Pancreas (tissue), 10 donors: ENCODE measurements at regions not wholly inside any gene's neighbourhood (a gene's known extent, or its start where the extent isn't known, plus 50 kb on each side); places are given as distances from the start of the nearest gene placed in this dataset.

Experiments
- ATAC-seq, 4 donors: fragments of 200-7000 bp; cut with Tn5 transposase; one replicate each; pipeline versions ENCODE4 v1.8.0 to v1.9.1; 2020; ENCODE audit warnings: mild to moderate bottlenecking in 4 of 4, moderate library complexity in 4 of 4
- DNase-seq, 6 donors: peaks; one replicate each; pipeline ENCODE4 v3.0.0-alpha.2; 2020
- FAIRE-seq: peaks from 2 replicates; lab custom pipeline; 2012; peaks lifted over from hg19 to GRCh38; lab: Jason Lieb, UNC
- H3K27ac ChIP-seq, 4 donors: fragments of 200-600 bp; sonication (generic); 1 replicate in 3 of 4; 2 replicates in 1 of 4; pipeline versions ENCODE4 v1.5.0 to v1.8.0; 2020
- H3K27me3 ChIP-seq, 4 donors: fragments of 200-600 bp; one replicate each; pipeline ENCODE4 v1.8.0; 2021
- H3K36me3 ChIP-seq, 3 donors: fragments of 200-600 bp; sonication (generic) in 1 of 3; one replicate each; pipeline versions ENCODE4 v1.5.0 to v1.8.0; 2020 to 2021
- H3K4me1 ChIP-seq, 3 donors: fragments of 200-600 bp; one replicate each; pipeline ENCODE4 v1.8.0; 2021
- H3K4me3 ChIP-seq, 4 donors: fragments of 200-600 bp; sonication (generic) in 2 of 4; one replicate each; pipeline versions ENCODE4 v1.5.0 to v1.8.0; 2020 to 2021
- H3K9me3 ChIP-seq, 4 donors: fragments of 200-600 bp; one replicate each; pipeline ENCODE4 v1.8.0; 2021
- WGBS, 2 donors: extraction: QIAGEN DNeasy Blood & Tissue Kit; methylation state at CpG; one replicate each; pipeline ENCODE4 v1.1.7; 2013; 5-methylcytosine and 5-hydroxymethylcytosine counted together
- intact Hi-C, 3 donors: fragments of 100-400 bp; cut with DNase I; formaldehyde crosslinking; loops; one replicate each; pipeline versions ENCODE4 v1.11.1 to v1.14.2; 2022
- TF ChIP-seq, protein P1 (sequence below), 4 donors: fragments of 200-600 bp; sonication (generic) in 3 of 4; IDR thresholded peaks; one replicate each; pipeline versions ENCODE4 v1.5.0 to v1.8.0; 2021; ENCODE audit warnings: antibody characterized with exemption in 4 of 4
- donor health status: healthy with polysubstance abuse.
- donor health status: DM: no; HTN: no; CAD: no; lungs with moderate emphysema.
- donor health status: DM: no; HTN: no; CAD: no.
- donor health status: control.
- donor health status: control.
- donor health status: Bipolar disorder and iron deficiency.
- donor health status: DM: yes; HTN: yes; CAD: no.
- donor health status: DM: no; HTN: no; CAD: no.
- donor health status: DM: no; HTN: no; CAD: no.
- donor health status: DM: yes; HTN: yes; CAD: no.

DNA sequence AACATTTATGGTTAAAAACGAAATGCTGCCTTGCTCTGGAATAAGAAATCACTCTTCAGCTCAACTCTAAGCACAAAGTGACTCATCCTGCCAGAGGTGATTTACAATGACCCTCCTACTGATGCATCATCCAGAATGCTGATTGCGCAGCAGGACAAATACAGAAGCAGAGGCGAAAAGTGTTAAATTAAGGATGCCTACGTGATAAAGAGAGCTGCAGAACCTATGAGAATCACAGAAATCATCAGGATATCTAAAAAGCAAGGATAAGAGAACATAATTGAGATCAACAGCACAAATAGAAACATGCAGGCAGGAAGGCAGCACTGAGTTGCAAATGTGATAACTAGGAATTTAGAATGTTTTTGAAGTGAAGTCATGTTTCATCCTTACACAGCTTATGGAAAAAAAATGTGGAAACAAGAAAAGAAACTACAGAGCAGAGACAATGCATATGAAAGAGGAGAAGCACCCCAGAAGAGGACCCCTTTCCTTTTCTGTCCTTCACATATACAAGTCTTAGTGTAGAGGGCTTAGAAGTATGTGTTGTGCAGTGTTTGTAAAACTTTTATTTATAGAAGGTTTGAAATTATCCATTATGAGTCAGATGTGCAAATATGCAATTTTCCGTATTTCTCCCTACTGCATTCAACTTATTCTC lies 188.4 kb downstream of the SLC7A11 start:
- FAIRE-seq (no peak), ATAC-seq (peak in 2 of 4 donors; percentile 43 to 64)

DNA sequence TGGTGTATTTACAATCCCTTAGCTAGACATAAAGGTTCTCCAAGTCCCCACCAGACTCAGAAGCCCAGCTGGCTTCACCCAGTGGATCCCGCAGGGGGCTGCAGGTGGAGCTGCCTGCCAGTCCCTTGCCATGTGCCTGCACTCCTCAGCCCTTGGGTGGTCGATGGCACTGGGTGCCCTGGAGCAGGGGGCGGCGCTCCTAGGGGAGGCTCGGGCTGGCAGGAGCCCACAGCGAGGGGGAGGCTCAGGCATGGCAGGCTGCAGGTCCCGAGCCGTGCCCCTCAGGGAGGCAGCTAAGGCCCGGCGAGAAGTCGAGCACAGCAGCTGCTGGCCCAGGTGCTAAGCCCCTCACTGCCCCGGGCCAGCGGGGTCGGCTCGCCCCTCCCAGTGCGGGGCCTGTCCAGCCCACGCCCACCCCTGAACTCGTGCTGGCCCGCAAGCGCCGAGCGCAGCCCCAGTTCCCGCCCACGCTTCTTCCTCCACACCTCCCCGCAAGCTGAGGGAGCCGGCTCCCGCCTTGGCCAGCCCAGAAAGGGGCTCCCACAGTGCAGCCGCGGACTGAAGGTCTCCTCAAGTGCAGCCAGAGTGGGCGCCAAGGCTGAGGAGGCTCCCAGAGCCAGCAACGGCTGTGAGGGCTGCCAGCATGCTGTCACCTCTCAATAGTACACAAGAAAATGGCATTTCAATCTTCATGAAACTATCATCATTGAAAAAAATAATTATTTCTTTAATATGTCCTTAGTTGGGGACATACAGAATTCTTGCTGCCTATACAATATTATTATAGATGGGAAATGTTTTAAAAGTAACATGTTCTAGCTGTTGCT lies 189.1 kb downstream of the SLC7A11 start:
- TF ChIP-seq, protein P1, sequence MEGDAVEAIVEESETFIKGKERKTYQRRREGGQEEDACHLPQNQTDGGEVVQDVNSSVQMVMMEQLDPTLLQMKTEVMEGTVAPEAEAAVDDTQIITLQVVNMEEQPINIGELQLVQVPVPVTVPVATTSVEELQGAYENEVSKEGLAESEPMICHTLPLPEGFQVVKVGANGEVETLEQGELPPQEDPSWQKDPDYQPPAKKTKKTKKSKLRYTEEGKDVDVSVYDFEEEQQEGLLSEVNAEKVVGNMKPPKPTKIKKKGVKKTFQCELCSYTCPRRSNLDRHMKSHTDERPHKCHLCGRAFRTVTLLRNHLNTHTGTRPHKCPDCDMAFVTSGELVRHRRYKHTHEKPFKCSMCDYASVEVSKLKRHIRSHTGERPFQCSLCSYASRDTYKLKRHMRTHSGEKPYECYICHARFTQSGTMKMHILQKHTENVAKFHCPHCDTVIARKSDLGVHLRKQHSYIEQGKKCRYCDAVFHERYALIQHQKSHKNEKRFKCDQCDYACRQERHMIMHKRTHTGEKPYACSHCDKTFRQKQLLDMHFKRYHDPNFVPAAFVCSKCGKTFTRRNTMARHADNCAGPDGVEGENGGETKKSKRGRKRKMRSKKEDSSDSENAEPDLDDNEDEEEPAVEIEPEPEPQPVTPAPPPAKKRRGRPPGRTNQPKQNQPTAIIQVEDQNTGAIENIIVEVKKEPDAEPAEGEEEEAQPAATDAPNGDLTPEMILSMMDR (IDR thresholded peaks at IDR 0.05): no peak
- no peaks in the 10 kb centered on the region for H3K36me3 ChIP-seq
- no peak overlapping the region for H3K27ac ChIP-seq
- DNase-seq (peak in 1 of 6 donors; percentile 45), FAIRE-seq (no peak), ATAC-seq (no peak)
- 87 to 92% methylated on average over 30 to 31 of the region's 31 CpGs for WGBS, 2 donors
- no peaks in the 10 kb centered on the region for H3K4me1 ChIP-seq
- no peaks in the 10 kb centered on the region for H3K27me3 ChIP-seq
- no peak overlapping the region for H3K4me3 ChIP-seq
- no peaks in the 10 kb centered on the region for H3K9me3 ChIP-seq
- intact Hi-C loops: no loop called here

More for the DNA sequence above, 188.4 kb downstream of the SLC7A11 start:
- DNase-seq: no peak
- Histone ChIP-seq H3K27ac (no peak overlapping the region), H3K9me3 (no peaks in the 10 kb centered on the region), H3K4me1 (no peaks in the 10 kb centered on the region), H3K36me3 (no peaks in the 10 kb centered on the region), H3K4me3 (no peak overlapping the region), H3K27me3 (no peaks in the 10 kb centered on the region)
- intact Hi-C loops: no loop called here
- WGBS, 2 donors: 51 to 64% methylated on average over 5 of the region's 5 CpGs
- TF ChIP-seq, protein P1 (IDR thresholded peaks at IDR 0.05): no peak

DNA sequence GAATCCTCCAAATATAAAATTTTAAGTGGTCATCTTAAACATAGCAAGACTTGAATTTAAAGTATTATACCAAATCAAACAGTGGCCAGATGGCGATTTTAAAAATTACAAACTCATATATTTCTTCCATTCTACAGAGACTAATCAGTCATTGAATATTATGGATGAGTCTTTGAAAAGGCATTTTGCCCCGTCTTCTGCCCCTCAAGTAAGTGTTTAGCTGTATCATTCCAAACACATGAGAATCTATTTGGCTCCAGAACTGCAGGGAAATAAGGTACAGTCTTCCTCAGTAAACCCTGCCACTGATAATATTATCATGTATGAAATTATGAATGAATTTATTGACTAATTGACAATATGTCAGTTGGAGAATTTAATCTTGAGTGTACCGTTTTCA lies 191.0 kb downstream of the SLC7A11 start:
- Histone ChIP-seq H3K27ac (no peak overlapping the region), H3K9me3 (no peaks in the 10 kb centered on the region), H3K27me3 (no peaks in the 10 kb centered on the region), H3K4me3 (no peak overlapping the region), H3K36me3 (no peaks in the 10 kb centered on the region), H3K4me1 (no peaks in the 10 kb centered on the region)
- intact Hi-C loops: no loop called here
- 31% methylated on average over 3 of the region's 3 CpGs for WGBS, 2 donors
- no peak for ATAC-seq
- DNase-seq: no peak
- FAIRE-seq: no peak
- TF ChIP-seq, protein P1 (IDR thresholded peaks at IDR 0.05): no peak

DNA sequence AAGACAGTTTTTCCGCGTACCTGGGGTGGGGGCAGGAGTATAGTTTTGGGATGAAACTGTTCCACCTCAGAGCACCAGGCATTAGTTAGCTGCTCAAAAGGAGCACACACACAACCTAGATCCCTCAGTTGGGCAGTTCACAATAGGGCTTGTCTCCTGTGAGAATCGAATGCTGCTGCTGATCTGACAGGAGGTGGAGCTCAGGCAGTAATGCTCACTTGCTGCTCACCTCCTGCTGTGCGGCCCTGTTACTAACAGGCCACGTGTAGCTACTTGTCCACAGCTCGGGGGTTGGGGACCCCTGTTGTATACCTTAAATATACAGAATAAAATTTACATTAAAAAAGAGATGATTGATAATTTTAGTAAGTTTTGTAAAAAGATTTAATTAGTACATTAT lies 191.5 kb downstream of the SLC7A11 start:
- no peak for DNase-seq
- Histone ChIP-seq H3K4me3 (no peak overlapping the region), H3K4me1 (no peaks in the 10 kb centered on the region), H3K9me3 (no peaks in the 10 kb centered on the region), H3K36me3 (no peaks in the 10 kb centered on the region), H3K27ac (no peak overlapping the region), H3K27me3 (no peaks in the 10 kb centered on the region)
- intact Hi-C loops: no loop called here
- FAIRE-seq: no peak
- TF ChIP-seq, protein P1 (IDR thresholded peaks at IDR 0.05): no peak
- WGBS, 2 donors: 56 to 68% methylated on average over 6 of the region's 6 CpGs
- ATAC-seq: no peak
